Chondrocyte (in vitro differentiated cells): ENCODE measurements at regions not wholly inside any gene's neighbourhood (a gene's known extent, or its start where the extent isn't known, plus 50 kb on each side); places are given as distances from the start of the nearest gene placed in this dataset.

ENCODE experiments used
- DNase-seq: peaks from one replicate; pipeline ENCODE4 v3.0.0; 2021; ENCODE audit warnings: mixed read lengths, low spot score
- H3K27ac Mint-ChIP-seq: one replicate; pipeline ENCODE4 v1.8.0; 2021; ENCODE audit warnings: mild to moderate bottlenecking, moderate library complexity, mixed read lengths; ENCODE audit not compliant: unreplicated experiment
- H3K27me3 Mint-ChIP-seq: 2 replicates; pipeline ENCODE4 v1.8.0; 2021; ENCODE audit warnings: low read depth, mixed read lengths
- H3K36me3 Mint-ChIP-seq: 2 replicates; pipeline ENCODE4 v1.8.0; 2021; ENCODE audit warnings: low read depth, mixed read lengths
- H3K4me1 Mint-ChIP-seq: 2 replicates; pipeline ENCODE4 v1.8.0; 2021; ENCODE audit warnings: low read depth, mild to moderate bottlenecking, mixed read lengths
- H3K4me3 Mint-ChIP-seq: one replicate; pipeline ENCODE4 v1.8.0; 2021; ENCODE audit warnings: mild to moderate bottlenecking, moderate library complexity, mixed read lengths; ENCODE audit not compliant: unreplicated experiment
- H3K9me3 Mint-ChIP-seq: 2 replicates; pipeline ENCODE4 v1.8.0; 2021; ENCODE audit warnings: low read depth, mixed read lengths
- TF ChIP-seq, protein P1 (sequence below): fragments of 200-600 bp; sonication (generic); IDR thresholded peaks from 2 replicates; pipeline ENCODE4 v1.5.0; 2021; ENCODE audit warnings: antibody characterized with exemption, mild to moderate bottlenecking, moderate library complexity

DNA sequence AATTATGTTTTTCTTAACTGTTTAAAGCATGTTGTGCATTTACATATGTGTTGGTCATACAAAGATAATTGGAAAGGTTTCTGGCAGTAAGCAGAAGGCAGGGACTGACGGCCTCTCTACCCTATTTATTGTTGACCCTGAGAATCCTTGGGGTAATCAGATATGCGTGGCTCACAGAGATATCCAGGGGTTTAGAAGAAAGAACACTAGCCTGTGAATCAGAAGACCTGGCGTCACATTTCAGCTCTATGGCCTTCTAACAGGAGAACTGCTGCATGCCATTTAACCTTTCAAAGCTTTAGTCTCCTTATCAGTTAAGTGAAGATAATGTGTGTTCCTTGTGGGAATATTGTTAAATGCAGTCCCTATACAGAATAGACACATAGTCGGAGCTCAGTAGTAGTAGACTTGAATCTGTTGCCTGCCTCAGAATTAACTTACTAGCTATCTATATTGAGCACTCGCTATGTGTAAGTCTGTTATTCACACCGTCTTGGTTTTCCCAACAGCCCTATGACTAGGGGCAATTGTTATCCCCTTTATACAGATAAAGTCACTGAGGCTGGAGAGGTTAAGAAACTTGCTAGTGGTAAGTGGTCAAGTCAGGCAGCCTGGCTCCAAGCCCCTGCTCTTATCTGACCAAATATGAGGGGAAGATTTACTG lies 129.6 kb upstream of the ANKRD1 start:
- Mint-ChIP-seq H3K9me3 (no peaks in the 10 kb centered on the region), H3K27ac (no peak overlapping the region), H3K27me3 (no peaks in the 10 kb centered on the region), H3K36me3 (no peaks in the 10 kb centered on the region), H3K4me1 (peaks cover 17% of the 10 kb centered on the region), H3K4me3 (no peak overlapping the region)
- DNase-seq = no peak
- TF ChIP-seq, protein P1, sequence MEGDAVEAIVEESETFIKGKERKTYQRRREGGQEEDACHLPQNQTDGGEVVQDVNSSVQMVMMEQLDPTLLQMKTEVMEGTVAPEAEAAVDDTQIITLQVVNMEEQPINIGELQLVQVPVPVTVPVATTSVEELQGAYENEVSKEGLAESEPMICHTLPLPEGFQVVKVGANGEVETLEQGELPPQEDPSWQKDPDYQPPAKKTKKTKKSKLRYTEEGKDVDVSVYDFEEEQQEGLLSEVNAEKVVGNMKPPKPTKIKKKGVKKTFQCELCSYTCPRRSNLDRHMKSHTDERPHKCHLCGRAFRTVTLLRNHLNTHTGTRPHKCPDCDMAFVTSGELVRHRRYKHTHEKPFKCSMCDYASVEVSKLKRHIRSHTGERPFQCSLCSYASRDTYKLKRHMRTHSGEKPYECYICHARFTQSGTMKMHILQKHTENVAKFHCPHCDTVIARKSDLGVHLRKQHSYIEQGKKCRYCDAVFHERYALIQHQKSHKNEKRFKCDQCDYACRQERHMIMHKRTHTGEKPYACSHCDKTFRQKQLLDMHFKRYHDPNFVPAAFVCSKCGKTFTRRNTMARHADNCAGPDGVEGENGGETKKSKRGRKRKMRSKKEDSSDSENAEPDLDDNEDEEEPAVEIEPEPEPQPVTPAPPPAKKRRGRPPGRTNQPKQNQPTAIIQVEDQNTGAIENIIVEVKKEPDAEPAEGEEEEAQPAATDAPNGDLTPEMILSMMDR = no peak

GRCh38 chr10:91051829-91052228 lies 130.9 kb upstream of the ANKRD1 start:
- no peak overlapping the region for H3K4me3 Mint-ChIP-seq
- H3K27ac Mint-ChIP-seq = no peak overlapping the region
- no peaks in the 10 kb centered on the region for H3K9me3 Mint-ChIP-seq
- TF ChIP-seq, protein P1 = no peak
- H3K36me3 Mint-ChIP-seq = no peaks in the 10 kb centered on the region
- peaks cover 16% of the 10 kb centered on the region for H3K4me1 Mint-ChIP-seq
- H3K27me3 Mint-ChIP-seq = no peaks in the 10 kb centered on the region
- no peak for DNase-seq

- no peak for DNase-seq
- Mint-ChIP-seq H3K27ac (no peak overlapping the region), H3K36me3 (no peaks in the 10 kb centered on the region), H3K4me1 (peaks cover 15% of the 10 kb centered on the region), H3K9me3 (no peaks in the 10 kb centered on the region), H3K27me3 (no peaks in the 10 kb centered on the region), H3K4me3 (no peak overlapping the region)
- TF ChIP-seq, protein P1 = no peak
Measured at GRCh38 chr10:91054325-91054724, 133.4 kb upstream of the ANKRD1 start.

DNA sequence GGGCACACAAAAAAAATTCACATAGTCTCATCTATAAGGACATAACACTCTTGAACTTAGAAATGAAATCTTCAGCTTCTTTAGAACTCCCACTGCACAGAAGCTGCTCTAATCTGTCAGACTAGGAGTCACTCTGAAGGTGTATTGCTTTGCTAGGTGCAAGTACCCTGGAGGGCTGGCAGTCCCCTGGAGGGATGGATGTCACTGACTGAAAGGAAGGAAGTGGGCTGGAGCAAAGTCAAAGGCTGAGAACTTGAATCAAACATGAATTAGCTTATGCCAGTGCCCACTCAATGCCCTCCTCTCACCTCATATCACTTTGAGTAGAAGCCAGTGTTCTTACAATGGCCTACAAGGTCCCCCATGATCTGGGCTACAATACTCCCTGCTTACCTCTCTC lies 140.3 kb upstream of the ANKRD1 start:
- H3K4me1 Mint-ChIP-seq = peaks cover 15% of the 10 kb centered on the region
- H3K27me3 Mint-ChIP-seq = peaks cover 2% of the 10 kb centered on the region
- DNase-seq = no peak
- H3K36me3 Mint-ChIP-seq = no peaks in the 10 kb centered on the region
- no peaks in the 10 kb centered on the region for H3K9me3 Mint-ChIP-seq
- no peak overlapping the region for H3K27ac Mint-ChIP-seq
- TF ChIP-seq, protein P1 = no peak
- no peak overlapping the region for H3K4me3 Mint-ChIP-seq

- H3K27me3 Mint-ChIP-seq = peaks cover 2% of the 10 kb centered on the region
- no peak for DNase-seq
- no peak overlapping the region for H3K27ac Mint-ChIP-seq
- no peaks in the 10 kb centered on the region for H3K36me3 Mint-ChIP-seq
- no peaks in the 10 kb centered on the region for H3K9me3 Mint-ChIP-seq
- H3K4me1 Mint-ChIP-seq = peaks cover 17% of the 10 kb centered on the region
- H3K4me3 Mint-ChIP-seq = no peak overlapping the region
- TF ChIP-seq, protein P1 = no peak
Measured at GRCh38 chr10:91061608-91062007, 140.7 kb upstream of the ANKRD1 start.
